Hepatocyte (in vitro differentiated cells): ENCODE measurements at regions not wholly inside any gene's neighbourhood (a gene's known extent, or its start where the extent isn't known, plus 50 kb on each side); places are given as distances from the start of the nearest gene placed in this dataset.

Experiments
- CTCF ChIP-seq: fragments of 200-600 bp; sonication (generic); IDR thresholded peaks from 2 replicates; pipeline ENCODE4 v1.5.1; 2016; ENCODE audit warnings: antibody characterized with exemption, mild to moderate bottlenecking; ENCODE audit not compliant: poor library complexity
- EZH2phosphoT487 ChIP-seq: fragments of 200-600 bp; sonication (generic); IDR thresholded peaks from one replicate; pipeline ENCODE4 v1.6.1; 2018; ENCODE audit warnings: antibody characterized with exemption, mild to moderate bottlenecking, low read depth, moderate library complexity; ENCODE audit not compliant: unreplicated experiment, severe bottlenecking

DNA sequence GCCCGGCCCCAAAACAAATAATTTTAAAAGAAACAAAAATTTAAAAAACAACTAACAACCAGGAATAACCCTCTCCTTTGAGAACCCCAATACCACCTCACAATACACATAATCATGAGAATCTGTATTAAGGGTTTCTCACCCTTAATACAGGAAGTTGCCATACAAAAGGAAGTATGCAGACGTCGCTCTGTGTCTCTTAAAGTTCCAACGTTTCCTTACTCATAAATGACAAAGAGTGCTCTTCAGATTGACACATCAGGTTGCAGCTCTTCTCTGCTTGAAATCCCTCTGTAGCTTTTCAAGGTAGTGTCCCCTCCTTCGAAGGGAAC is 73.9 kb upstream of the IRF2 start:
- TF ChIP-seq CTCF (no peak), EZH2phosphoT487 (no peak)
